A673 (cell line): ENCODE measurements at regions not wholly inside any gene's neighbourhood (a gene's known extent, or its start where the extent isn't known, plus 50 kb on each side); places are given as distances from the start of the nearest gene placed in this dataset.

Experiments used
- BruUV-seq: library from RNA; stranded (reverse); fragments of 400-500 nt; replicated peaks from 2 replicates; lab custom pipeline; 2021; lab: Mats Ljungman, UMichigan
- CTCF ChIA-PET: fragments of 300-600 bp; sonication (Branson Sonifier 250); formaldehyde crosslinking; loops from one replicate; lab custom pipeline; 2022; ENCODE audit warnings: antibody characterized with exemption; lab: Charles Lee
- POLR2A ChIA-PET: fragments of 300-600 bp; sonication (Branson Sonifier 250); formaldehyde crosslinking; loops from one replicate; lab custom pipeline; 2022; ENCODE audit warnings: antibody characterized with exemption; ENCODE audit not compliant: low non-redundant PET; lab: Charles Lee
- DNase-seq: peaks from one replicate; pipeline ENCODE4 v3.0.0-alpha.2; 2015; ENCODE audit warnings: low spot score
- H3K27ac ChIP-seq: fragments of 200-600 bp; sonication (generic); 2 replicates; pipeline ENCODE4 v1.5.1; 2016; ENCODE audit warnings: mixed run types, low read depth, mild to moderate bottlenecking, mixed read lengths, antibody characterized with exemption, low read length; ENCODE audit not compliant: poor library complexity, severe bottlenecking
- H3K27me3 ChIP-seq: fragments of 200-600 bp; sonication (generic); replicated peaks from 2 replicates; pipeline ENCODE4 v1.6.1; 2017; ENCODE audit warnings: mixed run types, low read depth, mild to moderate bottlenecking, mixed read lengths, antibody characterized with exemption, low read length; ENCODE audit not compliant: insufficient read depth, poor library complexity
- H3K36me3 ChIP-seq: fragments of 200-600 bp; sonication (generic); 2 replicates; pipeline ENCODE4 v1.6.1; 2016; ENCODE audit warnings: mixed run types, mild to moderate bottlenecking, mixed read lengths, antibody characterized with exemption, low read length; ENCODE audit not compliant: insufficient read depth, poor library complexity, severe bottlenecking
- H3K4me1 ChIP-seq: fragments of 200-600 bp; sonication (generic); 2 replicates; pipeline ENCODE4 v1.6.1; 2017; ENCODE audit warnings: mixed run types, mild to moderate bottlenecking, mixed read lengths, antibody characterized with exemption, low read length; ENCODE audit not compliant: insufficient read depth, poor library complexity, severe bottlenecking
- H3K4me3 ChIP-seq: fragments of 200-600 bp; sonication (generic); 2 replicates; pipeline ENCODE4 v1.5.1; 2016; ENCODE audit warnings: low read depth, mixed run types, mild to moderate bottlenecking, mixed read lengths, low read length; ENCODE audit not compliant: poor library complexity, severe bottlenecking
- H3K9me3 ChIP-seq: fragments of 200-600 bp; sonication (generic); 2 replicates; pipeline ENCODE4 v1.6.1; 2016; ENCODE audit warnings: mixed run types, low read depth, mild to moderate bottlenecking, mixed read lengths, antibody characterized with exemption, low read length; ENCODE audit not compliant: poor library complexity, severe bottlenecking
- EZH2 ChIP-seq: fragments of 200-600 bp; sonication (generic); IDR thresholded peaks from 2 replicates; pipeline ENCODE4 v1.6.1; 2017; ENCODE audit warnings: borderline replicate concordance, low read depth, mild to moderate bottlenecking, mixed read lengths, antibody characterized with exemption, low read length; ENCODE audit not compliant: poor library complexity, severe bottlenecking
- intact Hi-C: fragments of 100-400 bp; cut with micrococcal nuclease; formaldehyde crosslinking; loops from one replicate; pipeline ENCODE4 v1.10.0; 2022; ENCODE audit not compliant: unreplicated experiment
- TF ChIP-seq, protein P1 (sequence below): fragments of 300-800, 200-600 bp; sonication (generic); conservative IDR thresholded peaks from 2 replicates; pipeline ENCODE4 v1.5.1; 2017; ENCODE audit warnings: low read depth, mild to moderate bottlenecking, antibody characterized with exemption, low read length, moderate library complexity, mixed read lengths

DNA sequence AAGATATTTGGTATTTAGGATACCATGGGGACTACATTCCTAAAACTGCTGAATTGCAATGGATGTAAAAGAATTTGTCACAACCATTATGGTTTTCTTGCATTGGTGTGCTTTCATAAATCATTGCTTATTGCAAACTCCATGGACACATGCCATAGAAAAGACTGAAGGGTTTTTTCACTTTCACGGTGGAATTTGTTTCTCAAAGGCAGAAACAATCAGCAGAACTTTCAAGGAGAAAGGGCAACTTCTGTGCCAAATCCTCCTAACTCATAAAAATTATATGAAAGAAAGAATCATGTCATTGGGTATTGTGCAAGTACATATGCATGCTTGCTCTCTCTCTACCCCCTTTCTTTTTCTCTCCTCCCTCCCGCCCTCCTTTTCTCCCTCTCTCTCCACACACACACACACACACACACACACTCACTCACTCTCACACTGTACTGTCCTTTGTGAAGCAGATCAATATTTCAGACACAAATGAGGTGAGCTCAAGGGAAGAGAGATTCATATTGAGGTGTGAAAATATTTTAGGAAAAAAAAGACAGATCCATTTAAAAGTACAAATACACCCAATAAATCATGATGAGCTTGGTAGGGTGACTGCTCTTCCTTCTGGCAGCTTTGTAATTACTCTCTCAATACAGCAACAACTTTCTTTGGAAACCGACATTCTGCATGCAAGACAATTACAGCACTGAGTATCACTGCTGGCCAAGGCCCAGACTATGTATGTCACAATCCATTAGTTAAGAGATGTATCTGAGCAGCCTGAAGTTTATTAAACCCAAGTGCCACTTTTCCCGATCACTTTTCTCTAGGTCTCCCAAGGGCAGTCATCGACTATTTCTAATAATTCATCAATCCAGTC lies 492.6 kb downstream of the TUSC7 start:
- Histone ChIP-seq H3K4me3 (no peak overlapping the region), H3K9me3 (no peaks in the 10 kb centered on the region), H3K36me3 (no peaks in the 10 kb centered on the region), H3K27ac (no peak overlapping the region), H3K4me1 (no peaks in the 10 kb centered on the region), H3K27me3 (no peaks in the 10 kb centered on the region)
- ChIA-PET CTCF (no interaction called here), POLR2A (no interaction called here)
- intact Hi-C loops: no loop called here
- no TSS peak for BruUV-seq
- DNase-seq: no peak
- TF ChIP-seq, protein P1, sequence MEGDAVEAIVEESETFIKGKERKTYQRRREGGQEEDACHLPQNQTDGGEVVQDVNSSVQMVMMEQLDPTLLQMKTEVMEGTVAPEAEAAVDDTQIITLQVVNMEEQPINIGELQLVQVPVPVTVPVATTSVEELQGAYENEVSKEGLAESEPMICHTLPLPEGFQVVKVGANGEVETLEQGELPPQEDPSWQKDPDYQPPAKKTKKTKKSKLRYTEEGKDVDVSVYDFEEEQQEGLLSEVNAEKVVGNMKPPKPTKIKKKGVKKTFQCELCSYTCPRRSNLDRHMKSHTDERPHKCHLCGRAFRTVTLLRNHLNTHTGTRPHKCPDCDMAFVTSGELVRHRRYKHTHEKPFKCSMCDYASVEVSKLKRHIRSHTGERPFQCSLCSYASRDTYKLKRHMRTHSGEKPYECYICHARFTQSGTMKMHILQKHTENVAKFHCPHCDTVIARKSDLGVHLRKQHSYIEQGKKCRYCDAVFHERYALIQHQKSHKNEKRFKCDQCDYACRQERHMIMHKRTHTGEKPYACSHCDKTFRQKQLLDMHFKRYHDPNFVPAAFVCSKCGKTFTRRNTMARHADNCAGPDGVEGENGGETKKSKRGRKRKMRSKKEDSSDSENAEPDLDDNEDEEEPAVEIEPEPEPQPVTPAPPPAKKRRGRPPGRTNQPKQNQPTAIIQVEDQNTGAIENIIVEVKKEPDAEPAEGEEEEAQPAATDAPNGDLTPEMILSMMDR: no peak
- no peak for TF ChIP-seq EZH2

DNA sequence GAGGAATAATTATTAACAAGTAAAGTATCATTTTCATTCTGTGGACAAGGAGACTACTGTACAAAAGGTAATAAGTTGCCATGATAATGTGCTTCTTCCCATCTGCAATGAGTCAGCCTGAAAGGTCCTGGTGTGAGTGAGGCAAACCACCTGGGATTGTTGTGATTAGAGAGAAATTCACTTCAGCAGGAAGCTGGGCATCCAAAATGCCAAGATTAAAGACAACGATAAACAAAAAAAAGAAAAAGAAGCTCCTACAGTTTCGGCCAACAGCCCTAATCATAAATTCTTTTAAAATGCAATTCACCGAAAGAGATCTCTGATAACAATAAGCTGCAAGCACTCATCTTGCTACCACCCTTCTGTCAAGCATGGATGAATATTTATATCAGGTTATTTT lies 507.8 kb downstream of the TUSC7 start:
- H3K27ac ChIP-seq: no peak overlapping the region
- TF ChIP-seq, protein P1: no peak
- TF ChIP-seq EZH2: no peak
- H3K9me3 ChIP-seq: peaks cover 7% of the 10 kb centered on the region
- no peaks in the 10 kb centered on the region for H3K27me3 ChIP-seq
- H3K4me1 ChIP-seq: no peaks in the 10 kb centered on the region
- BruUV-seq: no TSS peak
- intact Hi-C loops: no loop called here
- H3K36me3 ChIP-seq: no peaks in the 10 kb centered on the region
- ChIA-PET POLR2A (no interaction called here), CTCF (no interaction called here)
- no peak for DNase-seq
- H3K4me3 ChIP-seq: no peak overlapping the region

DNA sequence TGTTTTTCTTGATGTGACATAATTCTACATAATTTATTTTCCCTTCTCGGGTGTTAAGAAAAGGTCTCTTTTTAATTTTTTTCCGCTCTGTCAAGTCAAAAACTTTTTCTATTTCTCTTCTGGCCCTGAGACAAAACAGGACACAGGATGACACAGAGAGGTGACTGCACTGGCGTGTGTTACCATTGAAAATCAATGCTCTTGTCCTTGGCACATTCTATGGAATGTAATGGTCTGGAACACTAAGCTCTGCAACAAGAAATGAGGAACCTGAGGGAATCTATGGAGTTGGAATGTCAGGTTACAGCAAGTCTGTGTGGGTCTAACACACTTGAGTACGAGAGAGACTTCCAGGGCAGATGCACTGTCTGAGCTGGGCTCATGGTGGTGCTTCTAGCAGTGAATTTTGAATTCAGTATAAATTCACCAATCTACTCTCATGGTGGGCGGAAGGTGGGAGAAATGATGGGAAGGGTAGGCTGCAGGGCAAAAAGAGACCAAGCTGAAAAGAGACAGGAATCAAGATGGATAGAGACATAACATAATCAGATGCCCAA lies 508.3 kb downstream of the TUSC7 start:
- no peaks in the 10 kb centered on the region for H3K27me3 ChIP-seq
- CTCF ChIA-PET: no interaction called here
- no peaks in the 10 kb centered on the region for H3K4me1 ChIP-seq
- H3K4me3 ChIP-seq: no peak overlapping the region
- no peaks in the 10 kb centered on the region for H3K36me3 ChIP-seq
- peaks cover 3% of the 10 kb centered on the region for H3K9me3 ChIP-seq
- POLR2A ChIA-PET: no interaction called here
- no peak overlapping the region for H3K27ac ChIP-seq
- no peak for DNase-seq
- BruUV-seq: no TSS peak
- intact Hi-C loops: no loop called here
- TF ChIP-seq, protein P1: no peak
- TF ChIP-seq EZH2: no peak
